GM18870 (cell line): ENCODE measurements at regions not wholly inside any gene's neighbourhood (a gene's known extent, or its start where the extent isn't known, plus 50 kb on each side); places are given as distances from the start of the nearest gene placed in this dataset.

Source experiments
- ATAC-seq: cut with Tn5 transposase; IDR thresholded peaks from one replicate; pipeline ENCODE4 v1.9.1; 2021; ENCODE audit warnings: moderate library complexity; ENCODE audit not compliant: unreplicated experiment

DNA sequence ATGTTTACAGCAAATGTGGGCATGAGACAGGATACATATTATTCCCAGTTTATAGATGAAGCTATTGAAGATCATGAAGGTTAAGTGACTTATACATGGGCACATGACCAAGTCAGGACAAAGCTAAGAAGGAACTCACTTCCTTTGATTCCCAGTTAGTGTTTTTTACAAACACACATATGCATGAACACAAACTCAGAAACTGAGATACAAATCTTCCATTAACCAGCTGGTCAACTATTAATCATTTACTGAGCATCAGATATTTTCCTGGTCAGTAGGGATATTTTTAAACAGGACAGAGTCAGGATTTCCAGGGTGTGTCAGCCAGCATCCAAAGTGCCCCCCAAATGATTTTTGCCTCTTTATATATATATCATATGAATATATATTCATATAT lies 222.2 kb downstream of the OGFRL1 start:
- no peak for ATAC-seq

DNA sequence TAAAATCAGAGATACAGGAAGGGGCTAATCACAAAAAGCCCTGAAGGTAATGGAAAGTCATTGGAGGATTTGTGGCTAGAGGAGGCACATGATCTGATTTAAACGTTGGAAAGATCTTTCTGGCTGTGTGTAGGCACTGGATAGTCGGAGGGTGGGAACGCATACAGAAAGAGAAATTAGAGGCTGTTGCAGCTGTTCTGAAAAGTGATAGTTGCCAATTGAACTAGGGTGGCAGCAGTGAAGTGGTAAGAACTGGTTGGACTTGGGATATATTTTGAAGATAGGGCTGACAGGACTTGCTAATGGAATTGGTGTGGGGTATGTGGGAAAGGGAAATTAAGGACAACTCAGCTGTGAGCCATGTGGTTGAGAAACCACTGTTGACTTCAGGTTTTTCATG lies 223.6 kb downstream of the OGFRL1 start:
- ATAC-seq = no peak

DNA sequence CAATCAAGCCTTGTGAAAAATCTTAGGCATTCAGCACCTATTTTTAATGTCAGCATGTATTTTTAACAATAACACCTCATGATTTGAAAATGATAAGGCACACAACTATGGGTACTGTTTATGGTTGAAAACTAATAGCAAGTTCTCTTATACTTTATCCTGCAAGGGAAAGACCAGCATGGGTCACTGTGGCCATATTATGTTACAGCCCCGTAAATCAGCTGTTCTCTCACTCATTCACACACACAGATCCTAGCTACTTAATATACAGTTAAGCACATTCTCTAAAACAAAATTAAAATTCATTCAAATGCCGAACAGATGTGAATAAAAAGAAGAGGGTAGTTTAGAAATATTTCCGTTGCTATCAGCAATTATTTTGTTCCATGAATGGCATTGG lies 224.4 kb downstream of the OGFRL1 start:
- no peak for ATAC-seq

- ATAC-seq = peak; percentile 79
Measured at GRCh38 chr6:71523548-71523947, 234.9 kb downstream of the OGFRL1 start.

- no peak for ATAC-seq
Measured at GRCh38 chr6:71524201-71524600, 235.6 kb downstream of the OGFRL1 start.

DNA sequence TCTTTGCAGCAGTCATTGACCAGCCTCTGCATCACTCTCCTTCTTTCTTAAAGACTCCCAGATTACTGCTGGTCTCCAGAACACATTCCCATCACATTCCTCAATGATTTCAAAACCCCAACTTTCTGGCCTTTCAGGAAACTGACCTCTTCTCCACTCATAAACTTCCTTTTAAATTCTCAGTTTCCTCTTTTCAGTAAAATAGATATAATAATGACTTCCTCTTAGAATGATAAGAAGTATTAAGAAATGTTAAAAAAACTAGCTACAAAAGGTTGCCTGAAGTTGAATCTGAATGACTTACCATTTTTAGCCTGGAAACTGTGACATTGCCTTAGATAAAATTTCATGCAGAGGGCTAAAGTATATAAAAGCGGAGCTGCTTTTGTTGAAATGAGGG lies 239.3 kb downstream of the OGFRL1 start:
- ATAC-seq = no peak

DNA sequence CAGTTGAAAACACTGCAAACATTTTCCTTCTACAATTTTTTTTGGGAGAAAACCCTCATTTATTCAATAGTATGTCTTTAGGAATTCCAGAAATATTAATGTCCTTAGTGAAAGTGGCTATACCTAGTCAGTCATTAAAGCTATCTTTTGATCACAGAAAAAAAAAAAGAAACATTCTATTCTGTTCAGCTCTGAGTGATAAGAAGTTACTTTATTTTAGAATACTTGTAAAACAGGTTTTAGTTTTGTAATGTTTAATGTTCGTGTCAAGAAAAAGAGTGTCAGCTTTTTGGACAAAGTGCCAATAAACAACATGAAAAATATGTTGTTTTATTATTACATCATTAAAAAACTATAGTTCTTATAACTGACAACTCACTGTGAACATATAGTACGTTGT lies 240.4 kb downstream of the OGFRL1 start:
- no peak for ATAC-seq

GRCh38 chr6:71529769-71530168 lies 241.2 kb downstream of the OGFRL1 start:
- no peak for ATAC-seq

- no peak for ATAC-seq
Measured at GRCh38 chr6:71531006-71531405, 242.4 kb downstream of the OGFRL1 start.

GRCh38 chr6:71531841-71532240 lies 243.2 kb downstream of the OGFRL1 start:
- no peak for ATAC-seq

DNA sequence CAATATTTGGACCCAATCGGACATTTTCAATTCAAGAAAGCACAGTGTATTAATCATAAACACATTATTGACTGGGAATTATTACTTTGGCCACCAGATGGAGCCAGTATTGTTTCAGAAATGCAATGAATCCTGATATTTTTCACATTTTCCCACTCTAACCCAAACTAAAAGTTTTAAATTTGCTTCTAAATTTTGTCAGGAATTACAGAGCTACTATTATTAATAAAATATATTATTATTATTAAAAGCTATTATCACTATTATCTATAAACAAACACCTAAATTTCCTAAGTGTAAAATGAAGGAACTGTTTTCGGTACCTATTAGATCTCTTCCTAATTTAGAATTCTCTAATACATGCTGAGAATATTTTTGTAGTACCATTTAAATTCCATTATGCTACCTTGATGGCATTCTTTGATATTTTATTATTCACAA lies 245.3 kb downstream of the OGFRL1 start:
- ATAC-seq = no peak

- ATAC-seq = no peak
Measured at GRCh38 chr6:71534921-71535320, 246.3 kb downstream of the OGFRL1 start.

DNA sequence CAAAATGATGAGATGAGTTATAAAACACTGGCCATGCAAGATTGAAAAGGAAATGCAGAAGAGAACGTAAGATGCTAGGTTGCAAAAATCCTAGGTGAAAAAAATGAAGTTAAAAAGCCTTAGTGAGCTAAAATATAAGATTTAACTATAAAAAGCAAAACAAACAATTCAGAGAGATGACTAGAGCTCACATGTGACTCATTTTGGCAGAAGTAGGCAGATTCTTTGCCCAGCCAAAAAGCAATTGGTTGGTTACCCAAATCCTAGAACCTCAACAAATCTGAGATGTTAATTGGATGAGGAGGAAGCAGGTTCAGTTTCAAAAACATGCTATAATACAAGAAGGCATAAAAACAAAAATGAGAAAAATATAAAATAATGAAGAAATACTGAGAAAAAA lies 249.1 kb downstream of the OGFRL1 start:
- ATAC-seq = no peak

DNA sequence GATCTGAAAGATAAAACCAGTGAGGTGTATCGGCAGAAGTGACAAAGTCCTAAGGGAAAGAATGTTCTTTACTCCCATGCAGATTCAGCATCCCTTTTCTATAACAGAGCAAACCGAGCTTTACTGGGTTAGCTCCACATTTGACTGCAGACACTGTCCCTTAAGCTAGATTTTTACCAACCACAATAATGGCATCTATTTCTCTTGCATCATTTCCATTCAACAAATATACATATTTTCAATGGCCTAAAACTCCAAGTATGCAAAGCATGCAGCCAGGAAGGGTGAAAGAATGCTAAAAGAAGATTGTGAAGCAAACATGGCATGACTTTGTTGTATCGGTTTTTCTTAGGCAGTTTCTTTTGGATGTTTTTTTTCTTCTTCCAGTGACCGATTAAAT lies 255.4 kb downstream of the OGFRL1 start:
- ATAC-seq = no peak

- ATAC-seq = no peak
Measured at GRCh38 chr6:71544906-71545305, 256.3 kb downstream of the OGFRL1 start.

- no peak for ATAC-seq
Measured at GRCh38 chr6:71545905-71546304, 257.3 kb downstream of the OGFRL1 start.

- ATAC-seq = no peak
Measured at GRCh38 chr6:71551798-71552197, 263.2 kb downstream of the OGFRL1 start.

- ATAC-seq = no peak
Measured at GRCh38 chr6:71556141-71556540, 267.5 kb downstream of the OGFRL1 start.

DNA sequence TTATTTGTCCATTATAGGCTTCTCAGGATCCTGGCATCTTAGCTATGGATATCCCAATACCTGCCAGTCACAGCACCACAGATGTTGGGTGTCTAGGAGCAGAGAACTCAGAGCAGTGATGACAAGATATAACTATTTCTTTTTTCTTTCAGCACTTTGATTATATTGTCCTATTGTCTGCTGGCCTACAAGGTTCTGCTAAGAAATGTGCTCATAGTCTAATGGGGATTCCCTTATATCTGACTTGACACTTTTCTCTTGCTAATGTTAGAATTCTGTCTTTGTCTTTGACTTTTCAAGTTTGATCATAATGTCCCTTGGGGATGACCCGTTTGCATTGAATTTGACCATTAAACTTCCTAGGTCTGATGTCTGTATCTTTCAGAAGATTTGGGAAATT lies 270.4 kb downstream of the OGFRL1 start:
- ATAC-seq = no peak

DNA sequence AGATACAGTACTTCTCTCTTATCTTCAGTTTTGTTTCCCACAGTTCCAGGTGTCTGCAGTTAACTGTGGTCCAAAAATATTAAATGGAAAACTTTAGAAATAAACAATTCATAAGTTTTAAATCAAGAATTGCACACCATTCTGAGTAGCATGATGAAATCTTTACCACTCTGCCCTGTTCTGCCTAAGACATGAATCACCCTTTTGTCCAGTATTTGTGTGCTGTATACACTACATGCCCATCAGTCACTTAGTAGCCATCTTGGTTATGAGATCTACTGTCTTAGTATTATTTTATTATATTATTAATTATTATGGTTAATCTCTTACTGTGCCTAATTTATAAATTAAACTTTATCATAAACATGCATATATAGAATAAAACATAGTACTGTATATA lies 279.0 kb downstream of the OGFRL1 start:
- no peak for ATAC-seq

DNA sequence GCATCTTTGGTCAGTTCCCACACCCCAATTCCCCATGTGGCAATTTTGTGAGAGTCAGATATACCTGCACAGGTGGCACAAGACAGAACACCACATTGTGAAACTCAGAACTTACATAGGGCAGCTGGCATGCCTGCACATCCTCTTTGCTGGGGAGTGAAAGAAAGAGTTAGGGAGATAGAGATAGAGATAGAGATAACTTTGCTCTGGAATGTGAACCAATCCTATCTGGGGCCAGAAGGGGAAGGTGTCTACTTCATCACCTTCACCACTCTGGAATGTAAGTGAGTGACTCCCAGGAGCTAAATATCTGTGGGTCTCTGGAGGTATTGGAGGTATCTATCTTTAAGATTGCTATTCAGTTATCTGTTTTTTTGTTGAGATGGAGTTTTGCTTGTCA lies 289.2 kb downstream of the OGFRL1 start:
- no peak for ATAC-seq

GRCh38 chr6:71579902-71580301 lies 291.3 kb downstream of the OGFRL1 start:
- no peak for ATAC-seq

DNA sequence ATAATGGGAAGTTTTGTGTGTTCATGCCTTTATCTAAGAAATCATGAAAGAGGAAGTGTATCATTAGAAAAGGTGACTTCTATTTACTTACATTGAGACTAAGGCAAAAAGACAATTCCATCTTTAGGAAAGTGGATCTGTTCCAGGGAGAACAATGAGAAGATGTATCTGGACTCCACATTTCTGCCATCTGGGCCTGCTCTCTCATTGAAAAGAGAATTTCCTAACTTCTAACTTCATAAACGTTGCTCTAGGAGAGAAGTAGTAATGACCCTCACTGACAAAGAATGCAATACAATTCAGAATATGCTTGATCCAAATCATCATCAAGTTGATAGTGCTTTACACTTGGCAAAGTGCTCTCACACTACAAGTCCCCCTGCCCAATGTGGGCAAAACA lies 294.2 kb downstream of the OGFRL1 start:
- no peak for ATAC-seq
